ENCODE measurements at regions not wholly inside any gene's neighbourhood (a gene's known extent, or its start where the extent isn't known, plus 50 kb on each side); places are given as distances from the start of the nearest gene placed in this dataset.
"Not testable (repeated sequence)": the region's sequence is repeated elsewhere in the genome, so short reads cannot be mapped to it uniquely, and the experiment has no call there.

DNA sequence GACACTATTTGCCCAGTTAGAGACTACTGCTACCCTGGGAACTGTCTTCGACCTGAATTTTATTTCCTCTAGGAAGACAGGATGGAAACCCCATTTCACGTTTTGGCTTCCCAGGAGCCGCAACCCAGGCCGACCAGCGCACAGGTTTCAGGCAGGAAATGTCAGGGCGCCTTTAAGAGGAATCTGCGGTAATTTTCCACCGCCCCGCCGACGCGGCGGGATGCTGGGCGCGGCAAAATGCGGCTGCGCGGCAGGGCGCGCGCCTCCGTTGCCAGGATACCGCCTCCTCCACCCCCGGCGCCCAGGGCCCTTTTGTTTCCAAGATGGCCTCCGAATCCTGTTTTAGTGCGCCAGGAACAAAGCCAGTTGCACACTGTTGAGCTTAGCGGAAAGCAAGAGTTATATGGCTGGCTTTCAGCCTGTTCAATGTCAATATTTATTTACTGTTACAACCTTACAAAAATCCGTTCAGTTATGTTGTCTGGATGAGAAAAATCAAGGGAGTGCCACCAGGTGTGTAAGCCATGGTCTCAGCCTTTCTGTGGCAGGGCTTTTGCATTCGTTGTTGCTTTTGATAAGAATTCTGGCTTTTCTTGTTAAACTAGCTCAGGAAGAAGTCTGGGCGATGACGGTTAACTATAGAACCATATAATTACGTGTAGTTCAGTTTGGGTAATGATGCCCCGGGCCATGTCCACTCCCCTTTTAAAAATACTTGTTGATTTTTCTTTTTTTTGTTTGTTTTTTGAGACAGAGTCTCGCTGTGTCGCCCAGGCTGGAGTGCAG lies 79.7 kb upstream of the CHD2 start:
- no peaks in the 10 kb centered on the region for H3K27me3 Mint-ChIP-seq
- peak overlapping the region; percentile 86 to 95 (median 89) for H3K4me3 Mint-ChIP-seq
- peaks cover 16 to 60% (median 49%) of the 10 kb centered on the region in 4 donors for H3K4me1 Mint-ChIP-seq
- H3K36me3 Mint-ChIP-seq, result no peaks in the 10 kb centered on the region
- DNase-seq, result peak; percentile 78 to 93 (median 83)
- POLR2A ChIA-PET, result interaction anchor here (0.6 to 8.5 kb wide), 16 partner anchors 11 to 123 kb away, joined by 3 to 189 read pairs (median 7); partner anchors contain the start of gene CHD2
- no peaks in the 10 kb centered on the region for H3K9me3 Mint-ChIP-seq
- peak; percentile 79 to 91 for ATAC-seq
- H3K27ac Mint-ChIP-seq, result peak overlapping the region; percentile 85 to 98 (median 97)

- H3K9me3 Mint-ChIP-seq, result no peaks in the 10 kb centered on the region
- ATAC-seq, result no peak
- no peak for DNase-seq
- no peaks in the 10 kb centered on the region for H3K27me3 Mint-ChIP-seq
- no peaks in the 10 kb centered on the region for H3K36me3 Mint-ChIP-seq
- POLR2A ChIA-PET, result interaction anchor here (0.9 to 8.5 kb wide), 7 partner anchors 8 to 79 kb away, joined by 3 to 189 read pairs (median 30); partner anchors contain the start of gene CHD2
- H3K4me1 Mint-ChIP-seq, result peaks cover 16 to 64% (median 50%) of the 10 kb centered on the region in 4 donors
- H3K4me3 Mint-ChIP-seq, result peak overlapping the region; percentile 16 to 69 (median 50)
- H3K27ac Mint-ChIP-seq, result peak overlapping the region; percentile 32 to 94 (median 76)
These were observed 78.5 kb upstream of the CHD2 start for GRCh38 chr15:92821491-92822116.

- Mint-ChIP-seq H3K4me1 (peaks cover 14 to 66% (median 45%) of the 10 kb centered on the region in 4 donors), H3K36me3 (no peaks in the 10 kb centered on the region), H3K4me3 (peak overlapping the region in 6 of 10 donors; percentile 24 to 69 (median 58)), H3K9me3 (no peaks in the 10 kb centered on the region), H3K27me3 (no peaks in the 10 kb centered on the region), H3K27ac (peak overlapping the region; percentile 57 to 94 (median 76))
- no peak for DNase-seq
- ATAC-seq, result no peak
- POLR2A ChIA-PET, result interaction anchor here (0.7 to 8.5 kb wide), 9 partner anchors 9 to 78 kb away, joined by 3 to 189 read pairs (median 19); partner anchors contain the start of gene CHD2
These were observed 77.6 kb upstream of the CHD2 start for GRCh38 chr15:92822216-92823144.

GRCh38 chr15:92825985-92826384 lies 74.1 kb upstream of the CHD2 start:
- no peak for ATAC-seq
- H3K36me3 Mint-ChIP-seq, result no peaks in the 10 kb centered on the region
- H3K27me3 Mint-ChIP-seq, result no peaks in the 10 kb centered on the region
- H3K9me3 Mint-ChIP-seq, result no peaks in the 10 kb centered on the region
- POLR2A ChIA-PET, result interaction anchor here (0.7 to 8.5 kb wide), 2 partner anchors 12 to 56 kb away, joined by 5 to 189 read pairs; no protein-coding TSS in a partner anchor
- H3K4me3 Mint-ChIP-seq, result no peak overlapping the region
- peaks cover 1 to 54% (median 24%) of the 10 kb centered on the region in 4 donors for H3K4me1 Mint-ChIP-seq
- peak overlapping the region in 2 of 10 donors; percentile 1 to 24 for H3K27ac Mint-ChIP-seq
- DNase-seq, result no peak

- H3K27ac Mint-ChIP-seq, DNase-seq, H3K9me3 Mint-ChIP-seq, H3K27me3 Mint-ChIP-seq, H3K4me3 Mint-ChIP-seq, ATAC-seq, H3K36me3 Mint-ChIP-seq: not testable (repeated sequence)
- H3K4me1 Mint-ChIP-seq, result peaks cover 12 to 57% (median 36%) of the 10 kb centered on the region in 4 donors
- POLR2A ChIA-PET, result interaction anchor here (0.7 to 7.2 kb wide), 6 partner anchors 13 to 65 kb away, joined by 3 to 352 read pairs (median 78); no protein-coding TSS in a partner anchor
These were observed 72.1 kb upstream of the CHD2 start for GRCh38 chr15:92827991-92828390.

- ATAC-seq, result no peak
- H3K4me1 Mint-ChIP-seq, result peaks cover 18 to 65% (median 45%) of the 10 kb centered on the region in 4 donors
- POLR2A ChIA-PET, result interaction anchor here (0.6 to 7.2 kb wide), 9 partner anchors 8 to 88 kb away, joined by 6 to 352 read pairs (median 79); partner anchors contain the start of gene CHD2
These were observed 70.2 kb upstream of the CHD2 start for GRCh38 chr15:92829875-92830274.

DNA sequence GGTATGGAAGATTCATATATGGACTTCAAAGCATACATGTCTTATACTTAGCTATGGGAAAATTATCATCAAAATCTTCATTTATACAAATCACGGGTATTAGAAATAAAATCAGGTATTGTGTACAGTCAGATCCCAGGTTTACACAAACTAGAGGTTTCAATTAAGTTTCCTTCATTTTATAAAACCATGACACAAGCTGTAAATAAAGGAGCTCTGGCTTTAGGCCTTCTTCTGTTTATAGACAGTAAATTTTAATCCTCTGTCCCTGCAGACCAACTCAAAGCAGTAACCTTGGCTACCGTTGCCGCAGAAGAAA lies 68.8 kb upstream of the CHD2 start:
- H3K9me3 Mint-ChIP-seq, result no peaks in the 10 kb centered on the region
- H3K4me1 Mint-ChIP-seq, result peaks cover 18 to 55% (median 46%) of the 10 kb centered on the region in 4 donors
- H3K36me3 Mint-ChIP-seq, result no peaks in the 10 kb centered on the region
- DNase-seq (no peak), ATAC-seq (no peak)
- POLR2A ChIA-PET, result interaction anchor here (0.9 to 7.2 kb wide), 15 partner anchors 10 to 87 kb away, joined by 3 to 352 read pairs (median 12); partner anchors contain the start of gene CHD2
- peak overlapping the region; percentile 70 to 86 (median 81) for H3K4me3 Mint-ChIP-seq
- peak overlapping the region; percentile 94 to 98 (median 97) for H3K27ac Mint-ChIP-seq
- no peaks in the 10 kb centered on the region for H3K27me3 Mint-ChIP-seq

More at GRCh38 chr15:92829875-92830274, 70.2 kb upstream of the CHD2 start:
- H3K27ac Mint-ChIP-seq, result peak overlapping the region in 8 of 10 donors; percentile 31 to 97 (median 96)
- no peak for DNase-seq
- peak overlapping the region in 1 of 10 donors; percentile 12 for H3K4me3 Mint-ChIP-seq
- no peaks in the 10 kb centered on the region for H3K9me3 Mint-ChIP-seq
- no peaks in the 10 kb centered on the region for H3K36me3 Mint-ChIP-seq
- H3K27me3 Mint-ChIP-seq, result no peaks in the 10 kb centered on the region

GRCh38 chr15:92831655-92832328 lies 68.3 kb upstream of the CHD2 start:
- H3K27me3 Mint-ChIP-seq, result no peaks in the 10 kb centered on the region

DNA sequence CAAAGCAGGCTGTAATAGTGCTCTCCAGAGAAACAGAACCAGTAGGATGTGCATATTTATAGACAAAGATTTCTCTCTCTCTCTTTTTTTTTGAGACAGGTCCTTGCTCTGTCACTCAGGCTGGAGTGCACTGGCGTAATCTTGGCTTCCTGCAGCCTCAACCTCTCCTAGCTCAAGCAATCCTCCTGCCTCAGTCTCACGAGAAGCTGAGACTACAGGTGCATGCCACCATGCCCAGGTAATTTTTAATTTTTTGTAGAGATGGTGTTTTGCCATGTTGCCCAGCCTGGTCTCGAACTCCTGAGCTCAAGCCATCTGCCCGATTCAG lies 67.1 kb upstream of the CHD2 start:
- Mint-ChIP-seq H3K27ac (peak overlapping the region; percentile 94 to 98 (median 97)), H3K27me3 (no peaks in the 10 kb centered on the region), H3K9me3 (no peaks in the 10 kb centered on the region), H3K4me1 (peaks cover 22 to 55% (median 49%) of the 10 kb centered on the region in 4 donors), H3K36me3 (no peaks in the 10 kb centered on the region), H3K4me3 (peak overlapping the region in 8 of 10 donors; percentile 22 to 85 (median 66))
- ATAC-seq (no peak), DNase-seq (no peak)
- POLR2A ChIA-PET, result interaction anchor here (0.7 to 7.2 kb wide), 10 partner anchors 12 to 82 kb away, joined by 3 to 352 read pairs (median 56); partner anchors contain the start of gene CHD2

More at GRCh38 chr15:92831655-92832328, 68.3 kb upstream of the CHD2 start:
- peak; percentile 77 to 97 (median 87) for DNase-seq
- H3K4me3 Mint-ChIP-seq, result peak overlapping the region; percentile 70 to 86 (median 81)
- no peaks in the 10 kb centered on the region for H3K9me3 Mint-ChIP-seq
- H3K27ac Mint-ChIP-seq, result peak overlapping the region; percentile 94 to 98 (median 97)
- peaks cover 18 to 55% (median 46%) of the 10 kb centered on the region in 4 donors for H3K4me1 Mint-ChIP-seq
- ATAC-seq, result peak; percentile 91 to 94
- H3K36me3 Mint-ChIP-seq, result no peaks in the 10 kb centered on the region
- POLR2A ChIA-PET, result interaction anchor here (0.6 to 7.2 kb wide), 17 partner anchors 10 to 88 kb away, joined by 3 to 352 read pairs (median 12); partner anchors contain the start of gene CHD2

- Mint-ChIP-seq H3K4me3 (peak overlapping the region in 8 of 10 donors; percentile 21 to 80 (median 61)), H3K9me3 (no peaks in the 10 kb centered on the region), H3K4me1 (peaks cover 28 to 61% (median 55%) of the 10 kb centered on the region in 4 donors), H3K27ac (peak overlapping the region; percentile 94 to 98 (median 97)), H3K36me3 (no peaks in the 10 kb centered on the region), H3K27me3 (no peaks in the 10 kb centered on the region)
- no peak for DNase-seq
- no peak for ATAC-seq
- POLR2A ChIA-PET, result interaction anchor here (0.7 to 7.2 kb wide), 8 partner anchors 12 to 69 kb away, joined by 3 to 352 read pairs (median 102); partner anchors contain the start of gene CHD2
These were observed 66.4 kb upstream of the CHD2 start for GRCh38 chr15:92833493-92834271.

Data from naive thymus-derived CD8-positive, alpha-beta T cell (primary cell).